K562 (cell line): ENCODE measurements at regions not wholly inside any gene's neighbourhood (a gene's known extent, or its start where the extent isn't known, plus 50 kb on each side); places are given as distances from the start of the nearest gene placed in this dataset.
A peak's percentile ranks its signal among the peaks of the same experiment; 100 is the strongest.

Experiments
- DMBX1 ChIP-seq: fragments of 250-450 bp; sonication (Bioruptor Pico); IDR thresholded peaks from 2 replicates; pipeline ENCODE4 v1.8.0; 2022; ENCODE audit warnings: inconsistent platforms, mild to moderate bottlenecking, moderate library complexity, borderline replicate concordance
- EGR1 ChIP-seq: fragments of 450-650 bp; conservative IDR thresholded peaks from 2 replicates; pipeline ENCODE4 v1.6.1; 2017; ENCODE audit warnings: mild to moderate bottlenecking
- EZH2 ChIP-seq: IDR thresholded peaks from 2 replicates; pipeline ENCODE4 v1.6.1; 2012; ENCODE audit warnings: low read depth, mild to moderate bottlenecking, inconsistent platforms, low read length, borderline replicate concordance
- FOSL1 ChIP-seq: fragments of 200-800 bp; sonication (Bioruptor generic); conservative IDR thresholded peaks from 2 replicates; pipeline ENCODE4 v1.6.1; 2016; ENCODE audit warnings: missing genetic modification characterization, missing compliant biosample characterization
- HMG20A ChIP-seq: fragments of 450-650 bp; formaldehyde crosslinking; conservative IDR thresholded peaks from 2 replicates; pipeline ENCODE4 v1.4.0; 2020; ENCODE audit warnings: mild to moderate bottlenecking, mixed read lengths
- KDM4B ChIP-seq, 2 experiments: fragments of 450-650 bp in 1 of 2; sonication (generic) in 1 of 2; IDR thresholded peaks; 2 replicates each; pipeline ENCODE4 v1.6.1; 2016 to 2017; ENCODE audit warnings: borderline replicate concordance in 2 of 2, antibody characterized with exemption in 1 of 2, low read depth in 1 of 2, mild to moderate bottlenecking in 1 of 2
- NELFE ChIP-seq: IDR thresholded peaks from 2 replicates; pipeline ENCODE4 v1.6.1; 2011; ENCODE audit warnings: mild to moderate bottlenecking; ENCODE audit not compliant: insufficient read depth, insufficient read length
- NFE2 ChIP-seq: IDR thresholded peaks from 2 replicates; pipeline ENCODE4 v1.6.1; 2014; ENCODE audit warnings: antibody characterized with exemption, low read depth
- RAD21 ChIP-seq, 2 experiments: fragments of 250-450 bp in 1 of 2; fragments of 450-650 bp in 1 of 2; sonication (Bioruptor Pico) in 1 of 2; formaldehyde crosslinking in 1 of 2; IDR thresholded peaks in 1 of 2; conservative IDR thresholded peaks in 1 of 2; 2 replicates each; pipeline versions ENCODE4 v1.4.0 to v1.8.0; 2020 to 2022; ENCODE audit warnings: mild to moderate bottlenecking in 2 of 2, moderate library complexity in 1 of 2
- RBM34 ChIP-seq: fragments of 200-400 bp; formaldehyde crosslinking; IDR thresholded peaks from 2 replicates; pipeline ENCODE4 v1.6.1; 2018; ENCODE audit warnings: low read length, borderline replicate concordance; ENCODE audit not compliant: insufficient read depth
- RBM39 ChIP-seq: fragments of 200-400 bp; formaldehyde crosslinking; optimal IDR thresholded peaks from 2 replicates; pipeline ENCODE3; 2018; ENCODE audit warnings: low read depth, low read length
- SMAD3 ChIP-seq: fragments of 450-650 bp; formaldehyde crosslinking; conservative IDR thresholded peaks from 2 replicates; pipeline ENCODE4 v1.4.0; 2020; ENCODE audit warnings: mild to moderate bottlenecking
- SMARCC2 ChIP-seq: fragments of 450-650 bp; IDR thresholded peaks from 2 replicates; pipeline ENCODE4 v1.6.1; 2017; ENCODE audit warnings: antibody characterized with exemption, moderate library complexity, mild to moderate bottlenecking, low read depth
- ZC3H11A ChIP-seq: IDR thresholded peaks from 2 replicates; pipeline ENCODE4 v1.6.1; 2012; ENCODE audit warnings: low read depth, low read length, improper control_type of control experiment
- ZFX ChIP-seq: sonication (generic); formaldehyde crosslinking; IDR thresholded peaks from 2 replicates; pipeline ENCODE4 v1.8.0; 2022; ENCODE audit warnings: mild to moderate bottlenecking, missing genetic modification reagents, moderate library complexity
- ZNF140 ChIP-seq: fragments of 250-450 bp; sonication (Bioruptor Pico); IDR thresholded peaks from 2 replicates; pipeline ENCODE4 v1.8.0; 2021; ENCODE audit warnings: moderate library complexity, mild to moderate bottlenecking, inconsistent platforms
- ZNF398 ChIP-seq: fragments of 250-450 bp; sonication (Bioruptor Pico); IDR thresholded peaks from 2 replicates; pipeline ENCODE4 v1.8.0; 2021; ENCODE audit warnings: moderate library complexity, mild to moderate bottlenecking, inconsistent platforms
- ZNF551 ChIP-seq: fragments of 250-450 bp; sonication (Bioruptor Pico); IDR thresholded peaks from 2 replicates; pipeline ENCODE4 v1.5.0; 2021; ENCODE audit warnings: mild to moderate bottlenecking, moderate library complexity
- ZNF589 ChIP-seq: fragments of 200-800 bp; sonication (Bioruptor generic); IDR thresholded peaks from 2 replicates; pipeline ENCODE4 v1.6.1; 2016; ENCODE audit warnings: low read depth, missing genetic modification characterization, missing compliant biosample characterization
- ZNF655 ChIP-seq: fragments of 250-450 bp; sonication (Bioruptor Pico); IDR thresholded peaks from 2 replicates; pipeline ENCODE4 v1.5.0; 2021
- TF ChIP-seq, protein P1 (sequence below): fragments of 450-650 bp; formaldehyde crosslinking; IDR thresholded peaks from 2 replicates; pipeline ENCODE4 v1.4.0; 2022; ENCODE audit warnings: missing genetic modification characterization
- TF ChIP-seq, protein P2 (sequence below): sonication (generic); formaldehyde crosslinking; IDR thresholded peaks from 2 replicates; pipeline ENCODE4 v1.9.0; 2022; ENCODE audit warnings: mild to moderate bottlenecking, missing genetic modification reagents
- TF ChIP-seq, protein P3 (sequence below): fragments of 200-400 bp; formaldehyde crosslinking; IDR thresholded peaks from 2 replicates; pipeline ENCODE4 v1.6.1; 2017; ENCODE audit warnings: mild to moderate bottlenecking, low read depth, low read length, moderate library complexity

GRCh38 chr2:64260817-64261216, 116.6 kb upstream of the PELI1 start (continued):
- no peak for TF ChIP-seq RBM39
- TF ChIP-seq SMARCC2, result peak; percentile 37; the same call in 1 of the 2 replicates
- peak in 1 of 2 experiments; percentile 22; a peak in 1 of 4 replicates for TF ChIP-seq RAD21 (CRISPR knock-in tag; conservative IDR thresholded peaks at IDR 0.05 in 1 of 2, IDR thresholded peaks at IDR 0.05 in 1 of 2)
- TF ChIP-seq ZNF398, result no peak
- TF ChIP-seq DMBX1, result no peak
- TF ChIP-seq ZC3H11A, result no peak
- no peak for TF ChIP-seq ZFX
- no peak for TF ChIP-seq RBM34
- no peak for TF ChIP-seq EGR1
- peak; percentile 83 for TF ChIP-seq NFE2
- no peak for TF ChIP-seq HMG20A (CRISPR knock-in tag)
- TF ChIP-seq, protein P1, sequence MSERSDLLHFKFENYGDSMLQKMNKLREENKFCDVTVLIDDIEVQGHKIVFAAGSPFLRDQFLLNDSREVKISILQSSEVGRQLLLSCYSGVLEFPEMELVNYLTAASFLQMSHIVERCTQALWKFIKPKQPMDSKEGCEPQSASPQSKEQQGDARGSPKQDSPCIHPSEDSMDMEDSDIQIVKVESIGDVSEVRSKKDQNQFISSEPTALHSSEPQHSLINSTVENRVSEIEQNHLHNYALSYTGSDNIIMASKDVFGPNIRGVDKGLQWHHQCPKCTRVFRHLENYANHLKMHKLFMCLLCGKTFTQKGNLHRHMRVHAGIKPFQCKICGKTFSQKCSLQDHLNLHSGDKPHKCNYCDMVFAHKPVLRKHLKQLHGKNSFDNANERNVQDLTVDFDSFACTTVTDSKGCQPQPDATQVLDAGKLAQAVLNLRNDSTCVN (CRISPR knock-in tag), result no peak
- TF ChIP-seq ZNF140, result no peak
- no peak for TF ChIP-seq EZH2
- TF ChIP-seq KDM4B (IDR thresholded peaks at IDR 0.05; ENCODE audit: borderline replicate concordance in 2 of 2, low read depth in 1 of 2), result no peak
- TF ChIP-seq ZNF589 (CRISPR knock-in tag), result no peak
- TF ChIP-seq FOSL1 (tag), result no peak
- no peak for TF ChIP-seq SMAD3 (CRISPR knock-in tag)
- TF ChIP-seq, protein P2, sequence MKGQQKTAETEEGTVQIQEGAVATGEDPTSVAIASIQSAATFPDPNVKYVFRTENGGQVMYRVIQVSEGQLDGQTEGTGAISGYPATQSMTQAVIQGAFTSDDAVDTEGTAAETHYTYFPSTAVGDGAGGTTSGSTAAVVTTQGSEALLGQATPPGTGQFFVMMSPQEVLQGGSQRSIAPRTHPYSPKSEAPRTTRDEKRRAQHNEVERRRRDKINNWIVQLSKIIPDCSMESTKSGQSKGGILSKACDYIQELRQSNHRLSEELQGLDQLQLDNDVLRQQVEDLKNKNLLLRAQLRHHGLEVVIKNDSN (CRISPR knock-in tag), result no peak
- no peak for TF ChIP-seq ZNF655
- TF ChIP-seq NELFE, result no peak
- TF ChIP-seq, protein P3, sequence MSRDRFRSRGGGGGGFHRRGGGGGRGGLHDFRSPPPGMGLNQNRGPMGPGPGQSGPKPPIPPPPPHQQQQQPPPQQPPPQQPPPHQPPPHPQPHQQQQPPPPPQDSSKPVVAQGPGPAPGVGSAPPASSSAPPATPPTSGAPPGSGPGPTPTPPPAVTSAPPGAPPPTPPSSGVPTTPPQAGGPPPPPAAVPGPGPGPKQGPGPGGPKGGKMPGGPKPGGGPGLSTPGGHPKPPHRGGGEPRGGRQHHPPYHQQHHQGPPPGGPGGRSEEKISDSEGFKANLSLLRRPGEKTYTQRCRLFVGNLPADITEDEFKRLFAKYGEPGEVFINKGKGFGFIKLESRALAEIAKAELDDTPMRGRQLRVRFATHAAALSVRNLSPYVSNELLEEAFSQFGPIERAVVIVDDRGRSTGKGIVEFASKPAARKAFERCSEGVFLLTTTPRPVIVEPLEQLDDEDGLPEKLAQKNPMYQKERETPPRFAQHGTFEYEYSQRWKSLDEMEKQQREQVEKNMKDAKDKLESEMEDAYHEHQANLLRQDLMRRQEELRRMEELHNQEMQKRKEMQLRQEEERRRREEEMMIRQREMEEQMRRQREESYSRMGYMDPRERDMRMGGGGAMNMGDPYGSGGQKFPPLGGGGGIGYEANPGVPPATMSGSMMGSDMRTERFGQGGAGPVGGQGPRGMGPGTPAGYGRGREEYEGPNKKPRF, result no peak
- no peak for TF ChIP-seq ZNF551
